VCaP (cell line): ENCODE measurements at regions not wholly inside any gene's neighbourhood (a gene's known extent, or its start where the extent isn't known, plus 50 kb on each side); places are given as distances from the start of the nearest gene placed in this dataset.

Experiments
- H3K27ac ChIP-seq: fragments of 450-650 bp; 2 replicates; pipeline ENCODE4 v1.5.1; 2017
- CTCF ChIP-seq: fragments of 450-650 bp; conservative IDR thresholded peaks from 2 replicates; pipeline ENCODE4 v1.5.1; 2017; ENCODE audit warnings: mild to moderate bottlenecking, moderate library complexity

- TF ChIP-seq CTCF = no peak
- H3K27ac ChIP-seq = no peak overlapping the region
These were observed 84.3 kb upstream of the DHRSX start for GRCh38 chrX:2585158-2585470.

- TF ChIP-seq CTCF = no peak
- no peak overlapping the region for H3K27ac ChIP-seq
These were observed 83.7 kb upstream of the DHRSX start for GRCh38 chrX:2584251-2585157.

GRCh38 chrX:2583194-2584162, 82.7 kb upstream of the DHRSX start:
- TF ChIP-seq CTCF = no peak
- H3K27ac ChIP-seq = no peak overlapping the region

GRCh38 chrX:2582667-2583066, 81.9 kb upstream of the DHRSX start:
- no peak overlapping the region for H3K27ac ChIP-seq
- no peak for TF ChIP-seq CTCF

- TF ChIP-seq CTCF = no peak
- no peak overlapping the region for H3K27ac ChIP-seq
These were observed 80.5 kb upstream of the DHRSX start for GRCh38 chrX:2581296-2581695.

- TF ChIP-seq CTCF = no peak
- H3K27ac ChIP-seq = no peak overlapping the region
These were observed 78.1 kb upstream of the DHRSX start for GRCh38 chrX:2578864-2579263.

- no peak for TF ChIP-seq CTCF
- H3K27ac ChIP-seq = no peak overlapping the region
These were observed 77.2 kb upstream of the DHRSX start for GRCh38 chrX:2577844-2578466.
